Pulmonary artery endothelial cell (primary cell): ENCODE measurements at regions not wholly inside any gene's neighbourhood (a gene's known extent, or its start where the extent isn't known, plus 50 kb on each side); places are given as distances from the start of the nearest gene placed in this dataset.
"Not testable (repeated sequence)": the region's sequence is repeated elsewhere in the genome, so short reads cannot be mapped to it uniquely, and the experiment has no call there.

Experiments used
- DNase-seq: peaks from one replicate; pipeline ENCODE4 v3.0.0-alpha.2; 2011; ENCODE audit warnings: low read depth, low spot score

DNA sequence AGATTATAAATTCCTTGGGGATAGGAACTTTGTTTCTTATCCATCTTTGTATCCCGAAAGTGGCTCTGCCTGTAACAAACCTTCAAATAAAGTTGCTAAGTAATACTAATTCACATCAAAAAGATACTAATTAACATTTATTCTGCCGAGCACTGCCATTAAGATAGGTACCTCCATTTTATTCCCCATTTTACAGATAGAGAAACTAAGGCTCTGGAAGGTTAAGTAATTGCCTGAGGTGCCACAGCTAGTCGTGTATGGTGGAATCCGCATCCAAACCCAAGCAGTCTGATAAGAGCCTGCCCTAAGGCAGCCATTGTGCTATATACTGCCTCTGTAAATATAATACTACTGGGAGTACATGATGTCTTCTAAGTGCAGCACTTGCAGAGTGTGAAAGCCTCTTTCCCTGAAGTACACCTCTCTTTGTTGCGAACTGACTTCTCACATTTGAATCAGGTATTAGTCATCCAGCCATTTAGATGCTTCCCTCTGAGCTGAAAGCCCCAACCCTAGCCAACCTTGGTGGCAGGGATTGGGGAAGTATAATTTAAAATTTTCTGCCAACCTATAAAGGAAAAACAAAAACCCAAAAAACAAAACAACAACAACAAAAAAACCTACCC lies 78.5 kb upstream of the CHD2 start:
- DNase-seq: no peak

DNA sequence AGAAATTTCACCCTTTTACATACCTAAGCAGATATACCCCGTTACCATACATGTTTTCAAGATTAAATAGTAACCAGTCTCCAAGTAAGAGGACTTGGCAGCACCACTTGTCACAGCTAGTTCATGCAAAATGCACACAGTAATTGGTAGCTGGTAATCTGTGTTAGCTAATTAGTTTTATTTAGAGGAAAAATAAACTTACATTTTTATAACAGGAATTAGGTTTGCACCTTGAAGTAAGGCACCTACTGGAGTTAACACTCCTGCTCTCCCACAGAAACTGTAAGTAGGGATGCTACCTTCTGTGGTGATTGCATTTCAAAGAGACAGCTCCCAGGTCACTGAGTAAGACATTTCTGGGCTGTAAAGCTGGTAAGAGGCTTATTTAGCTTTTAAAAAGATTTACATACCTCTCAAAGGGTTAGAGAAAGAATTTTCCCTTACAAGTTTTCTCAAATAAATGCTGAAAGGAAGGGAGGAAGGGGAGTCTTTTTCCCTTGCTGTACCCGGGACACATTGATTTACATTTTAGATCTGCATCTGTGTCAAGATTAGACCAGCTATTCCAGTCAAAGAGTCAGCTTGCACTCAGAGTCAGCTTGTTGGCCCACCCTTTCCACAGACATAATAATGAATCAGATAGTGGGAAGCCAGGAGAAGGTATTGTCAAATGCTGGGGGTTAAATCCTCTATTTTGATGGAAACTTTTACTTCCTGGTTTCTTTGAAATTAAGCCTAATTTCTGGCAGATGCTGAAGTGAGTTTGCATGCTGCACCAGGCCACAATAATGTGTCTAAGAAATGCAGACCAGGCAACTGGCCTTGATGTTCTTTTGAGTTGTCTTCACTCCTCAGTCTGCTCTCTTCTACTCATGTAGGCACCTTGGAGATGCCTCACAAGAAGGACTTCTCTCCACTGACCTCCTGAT lies 77.6 kb upstream of the CHD2 start:
- no peak for DNase-seq

DNA sequence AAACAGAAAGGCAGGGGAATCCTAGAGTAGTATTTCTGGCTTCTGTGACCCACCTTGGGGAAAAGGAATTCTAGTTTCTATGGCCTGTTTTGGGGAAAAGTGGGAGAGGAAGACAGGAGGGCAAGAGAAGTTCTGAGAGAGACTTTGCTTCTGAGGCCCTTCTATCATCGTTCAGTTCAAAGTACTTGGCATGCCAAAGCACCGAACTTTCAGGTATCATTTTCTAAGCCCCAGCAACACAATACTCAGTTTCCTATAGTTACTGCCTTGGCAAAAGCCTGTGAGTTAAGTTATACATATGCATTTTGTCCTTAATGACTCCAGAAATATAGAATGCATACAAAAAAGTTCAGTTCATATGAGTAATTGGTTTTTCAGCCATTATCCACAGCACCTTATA lies 74.1 kb upstream of the CHD2 start:
- no peak for DNase-seq

DNA sequence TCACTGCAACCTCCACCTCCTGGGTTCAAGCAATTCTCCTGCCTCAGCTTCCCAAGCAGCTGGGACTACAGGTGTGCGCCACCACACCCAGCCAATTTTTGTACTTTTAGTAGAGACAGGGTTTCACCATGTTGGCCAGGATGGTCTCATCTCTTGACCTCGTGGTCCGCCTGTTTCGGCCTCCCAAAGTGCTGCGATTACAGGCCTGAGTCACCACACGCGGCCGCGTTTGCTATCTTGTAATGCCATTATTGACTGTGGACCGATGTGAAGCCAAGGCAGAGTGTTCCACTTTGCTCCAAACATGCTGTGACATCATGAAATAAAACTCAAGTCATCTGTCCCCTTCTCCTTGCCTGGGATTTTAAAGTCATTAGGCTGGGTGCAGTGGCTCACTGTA lies 72.1 kb upstream of the CHD2 start:
- DNase-seq: not testable (repeated sequence)

DNA sequence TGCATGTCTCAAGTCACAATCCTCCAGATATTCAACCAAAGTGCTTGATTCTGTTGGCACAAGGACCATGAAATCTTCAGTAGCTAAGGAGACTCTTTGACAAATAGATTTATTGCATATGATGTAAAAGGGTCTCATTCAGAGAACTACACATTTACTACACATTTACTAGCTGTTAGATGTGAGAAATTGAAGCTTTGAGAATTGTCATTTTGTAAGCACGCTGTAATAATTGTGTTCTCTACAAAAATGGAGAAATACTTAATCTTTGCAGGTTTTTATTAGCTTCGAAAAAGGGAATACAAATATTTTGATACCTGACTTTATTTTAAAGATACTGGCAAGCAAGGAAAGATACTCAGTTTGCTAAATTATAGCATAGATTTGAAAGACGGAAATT lies 70.2 kb upstream of the CHD2 start:
- no peak for DNase-seq

DNA sequence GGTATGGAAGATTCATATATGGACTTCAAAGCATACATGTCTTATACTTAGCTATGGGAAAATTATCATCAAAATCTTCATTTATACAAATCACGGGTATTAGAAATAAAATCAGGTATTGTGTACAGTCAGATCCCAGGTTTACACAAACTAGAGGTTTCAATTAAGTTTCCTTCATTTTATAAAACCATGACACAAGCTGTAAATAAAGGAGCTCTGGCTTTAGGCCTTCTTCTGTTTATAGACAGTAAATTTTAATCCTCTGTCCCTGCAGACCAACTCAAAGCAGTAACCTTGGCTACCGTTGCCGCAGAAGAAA lies 68.8 kb upstream of the CHD2 start:
- no peak for DNase-seq

DNA sequence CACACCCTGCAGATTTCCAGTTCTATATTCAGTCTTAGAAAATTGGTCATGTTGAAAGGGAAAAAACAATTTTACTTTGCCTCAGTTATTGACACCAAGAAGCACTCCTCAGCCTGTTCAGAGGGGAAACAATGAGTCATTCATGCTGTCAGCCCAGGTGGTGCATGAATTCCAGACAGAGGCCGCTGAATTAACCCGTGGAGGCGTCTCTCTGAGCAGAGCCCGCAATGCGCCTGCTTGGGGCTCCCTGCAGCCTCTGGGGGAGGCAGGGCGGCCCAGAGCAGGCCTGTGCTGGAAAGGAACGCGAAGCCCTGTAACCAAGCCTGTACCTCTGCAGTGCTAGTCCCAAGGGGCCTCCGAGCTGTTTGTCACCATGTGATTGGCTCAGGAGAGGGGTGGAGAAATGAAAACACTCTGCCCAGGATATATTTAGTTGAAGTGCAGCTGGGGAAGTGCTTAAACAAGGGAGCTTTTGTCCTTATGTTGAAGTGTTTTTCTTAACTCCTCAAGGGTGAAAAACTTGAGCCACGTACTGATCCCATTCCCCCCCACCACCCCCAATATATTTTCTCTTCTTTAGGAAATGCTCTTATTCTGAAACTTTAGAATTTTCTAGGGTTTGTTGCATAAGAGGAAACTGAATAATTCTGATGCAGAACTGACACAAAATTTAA lies 68.3 kb upstream of the CHD2 start:
- peak; percentile 77 for DNase-seq

DNA sequence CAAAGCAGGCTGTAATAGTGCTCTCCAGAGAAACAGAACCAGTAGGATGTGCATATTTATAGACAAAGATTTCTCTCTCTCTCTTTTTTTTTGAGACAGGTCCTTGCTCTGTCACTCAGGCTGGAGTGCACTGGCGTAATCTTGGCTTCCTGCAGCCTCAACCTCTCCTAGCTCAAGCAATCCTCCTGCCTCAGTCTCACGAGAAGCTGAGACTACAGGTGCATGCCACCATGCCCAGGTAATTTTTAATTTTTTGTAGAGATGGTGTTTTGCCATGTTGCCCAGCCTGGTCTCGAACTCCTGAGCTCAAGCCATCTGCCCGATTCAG lies 67.1 kb upstream of the CHD2 start:
- DNase-seq: no peak

DNA sequence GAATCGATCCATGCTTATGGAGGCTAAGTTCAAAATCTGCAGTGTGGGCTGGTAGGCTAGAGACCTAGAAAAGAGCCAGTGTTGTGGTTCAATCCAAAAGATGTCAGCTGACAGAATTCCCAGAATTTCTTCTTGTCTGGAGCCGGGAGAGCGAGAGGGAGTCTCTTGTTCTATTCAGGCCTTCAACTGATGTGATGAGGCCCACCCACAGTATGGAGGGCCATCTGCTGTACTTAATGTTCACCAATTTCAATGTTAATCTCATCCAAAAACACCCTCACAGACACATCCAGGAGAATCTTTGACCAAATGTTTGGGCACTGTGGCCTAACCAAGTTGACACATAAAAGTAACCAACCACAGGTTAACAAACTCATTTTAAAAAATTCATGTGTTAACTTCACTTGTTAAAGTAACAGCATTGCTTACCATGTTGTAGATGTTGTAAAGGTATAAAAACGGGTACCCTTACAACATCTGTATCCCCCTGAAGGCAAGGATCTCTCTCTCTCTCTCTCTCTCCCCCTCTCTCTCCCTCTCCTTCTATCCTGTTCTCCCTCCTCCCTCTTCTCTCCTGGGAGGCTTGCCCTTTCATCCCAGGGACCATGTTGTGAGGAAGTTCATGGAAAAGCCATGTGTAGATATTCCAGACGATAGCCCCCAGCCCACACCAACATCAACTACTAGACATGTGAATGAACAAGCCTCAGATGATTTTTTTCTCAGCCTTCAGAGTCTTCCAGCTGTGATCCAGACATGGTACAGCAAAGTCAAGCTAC lies 66.4 kb upstream of the CHD2 start:
- no peak for DNase-seq

DNA sequence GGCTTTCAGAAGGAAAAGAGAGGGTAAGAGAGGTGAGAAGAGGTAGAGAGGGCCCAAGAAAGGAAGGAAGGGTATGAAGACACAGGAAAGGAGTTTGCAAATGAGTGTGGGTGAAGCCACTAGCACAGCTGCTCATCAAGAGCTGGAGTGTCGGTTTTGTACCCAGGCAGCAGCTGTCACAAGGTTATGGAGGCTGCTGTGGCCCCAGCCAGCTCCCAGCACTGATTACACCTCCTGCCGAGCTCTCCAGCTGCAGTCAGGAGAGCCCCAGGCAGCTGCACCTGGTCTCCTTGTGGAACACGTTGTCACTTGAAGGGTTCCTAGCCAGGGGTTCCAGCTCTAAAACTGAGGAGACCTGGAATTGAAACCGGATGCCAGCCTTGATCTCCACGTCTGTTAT lies 60.4 kb upstream of the CHD2 start:
- DNase-seq: no peak

DNA sequence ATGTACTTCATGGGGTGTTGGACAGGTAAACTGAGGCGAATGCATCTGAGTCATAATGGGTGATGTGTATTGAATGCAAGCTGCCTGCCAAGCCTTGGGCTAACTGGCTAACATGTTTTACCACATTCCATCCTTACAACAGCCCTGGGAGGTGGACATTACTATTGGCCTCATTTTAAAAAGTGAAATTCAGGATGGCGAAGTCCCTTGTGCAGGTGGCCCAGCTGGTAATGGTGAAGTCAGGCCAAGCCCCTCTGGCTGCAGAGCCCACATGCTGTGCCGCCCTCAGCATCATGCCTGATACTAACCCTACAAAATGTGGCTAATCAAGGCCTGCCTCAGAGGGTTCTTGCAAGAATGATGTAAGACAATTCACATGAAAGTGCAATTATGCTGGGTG lies 60.0 kb upstream of the CHD2 start:
- no peak for DNase-seq

DNA sequence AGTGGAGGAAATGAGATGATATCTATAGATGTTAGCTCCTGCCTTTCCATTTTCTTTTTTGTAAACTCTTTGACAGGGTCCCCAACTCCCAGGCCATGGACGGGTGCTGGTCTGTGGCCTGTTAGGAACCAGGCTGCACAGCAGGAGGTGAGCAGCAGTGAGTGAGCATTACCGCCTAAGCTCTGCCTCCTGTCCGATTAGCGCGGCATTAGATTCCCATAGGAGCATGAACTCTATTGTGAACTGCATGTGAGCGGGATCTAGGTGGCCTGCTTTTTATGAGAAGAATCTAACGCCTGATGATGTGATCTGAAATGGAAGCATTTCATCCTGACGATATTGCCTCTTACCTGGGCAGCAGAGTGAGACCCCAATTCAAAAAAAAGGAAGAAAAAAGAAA lies 56.8 kb upstream of the CHD2 start:
- DNase-seq: no peak

DNA sequence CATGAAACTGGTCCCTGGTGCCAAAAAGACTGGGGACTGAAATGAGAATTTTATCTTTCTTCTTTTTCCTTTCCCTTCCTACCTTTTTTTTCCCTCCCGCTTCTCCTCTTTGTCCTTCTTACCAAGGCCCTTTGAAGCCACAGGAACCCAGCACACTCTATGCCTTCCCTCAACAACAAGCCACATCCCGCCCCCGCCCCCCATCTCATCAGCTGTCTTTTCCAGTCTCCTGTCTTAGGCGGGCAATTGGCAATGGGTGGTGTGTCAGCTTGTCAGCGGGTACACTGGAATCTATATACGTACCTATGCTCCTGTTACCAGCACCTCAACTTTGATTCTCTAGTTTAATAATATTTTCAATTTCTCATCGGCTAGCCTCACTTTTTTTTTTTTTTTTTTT lies 56.3 kb upstream of the CHD2 start:
- DNase-seq: no peak

DNA sequence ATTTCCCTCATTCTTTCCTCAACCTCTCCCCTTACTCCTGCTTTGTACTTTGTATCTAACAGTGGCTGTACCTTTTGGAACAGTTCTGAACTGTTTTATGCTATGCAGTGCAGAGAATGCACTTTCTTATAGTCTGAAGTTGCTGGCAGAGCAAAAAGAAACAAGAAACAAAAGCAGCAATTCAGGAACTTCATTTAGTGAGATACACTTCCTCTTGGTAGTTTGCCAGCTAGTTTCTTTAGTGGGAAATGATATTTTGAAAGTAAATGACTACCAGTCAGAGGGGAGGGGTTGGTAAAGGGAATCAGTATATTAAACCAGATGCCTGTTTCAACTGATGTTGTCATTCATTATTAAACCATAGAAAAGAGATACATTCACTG lies 55.0 kb upstream of the CHD2 start:
- DNase-seq: peak; percentile 30

DNA sequence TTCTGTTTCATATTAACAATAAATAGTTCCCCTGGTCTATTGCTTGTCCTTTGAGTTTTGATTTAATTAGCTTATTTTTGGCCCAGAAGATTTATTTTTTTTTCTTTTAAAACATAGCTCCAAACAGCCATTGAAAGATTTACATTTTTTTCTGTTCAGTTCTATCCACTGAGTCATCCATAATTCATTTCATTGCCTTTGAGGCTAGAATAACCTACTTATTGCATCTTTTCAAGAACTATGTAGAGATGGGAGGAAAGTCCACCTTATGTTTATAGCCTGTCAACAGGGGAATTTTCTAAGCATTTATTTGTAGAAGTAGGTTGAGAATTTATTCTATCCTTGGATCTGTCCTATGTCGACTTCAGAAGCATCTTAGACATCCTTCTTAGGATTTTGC lies 53.4 kb upstream of the CHD2 start:
- no peak for DNase-seq

DNA sequence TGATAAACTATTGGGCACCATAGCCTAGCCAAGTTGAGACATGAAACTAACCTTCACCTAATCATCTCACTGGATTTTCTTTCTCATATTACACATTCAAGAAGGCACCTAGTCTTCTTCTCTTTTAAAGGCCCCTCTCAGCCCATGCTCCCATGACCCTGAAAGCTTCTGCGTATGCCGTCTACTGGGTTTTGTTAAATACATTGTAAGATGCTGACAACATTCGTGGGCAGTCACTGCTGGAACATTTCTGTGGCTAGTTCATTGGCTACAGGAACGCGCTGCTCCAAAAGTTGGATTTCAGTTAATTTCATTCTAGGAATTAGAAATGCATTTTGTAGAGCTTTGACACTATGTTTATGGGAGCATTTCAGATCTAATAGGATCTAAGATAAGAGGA lies 52.3 kb upstream of the CHD2 start:
- no peak for DNase-seq

DNA sequence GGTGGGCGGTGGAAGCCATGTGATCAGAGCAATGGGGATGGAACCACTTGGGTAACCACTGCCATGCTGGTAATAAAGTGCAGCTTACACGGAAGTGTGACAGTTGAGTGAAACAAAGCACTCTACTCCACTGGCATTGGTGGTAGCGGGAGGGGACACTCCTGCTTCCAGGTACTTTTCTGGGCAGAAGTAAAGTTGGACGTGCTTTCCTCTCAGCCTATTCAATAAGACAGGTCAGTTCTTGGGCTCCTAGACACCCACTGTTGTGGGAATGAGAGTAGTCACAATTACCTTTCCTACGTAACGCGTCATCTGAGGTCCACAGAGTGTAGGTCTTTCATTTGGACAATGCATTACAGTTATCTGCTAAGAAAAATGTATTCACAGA lies 51.7 kb upstream of the CHD2 start:
- DNase-seq: no peak

DNA sequence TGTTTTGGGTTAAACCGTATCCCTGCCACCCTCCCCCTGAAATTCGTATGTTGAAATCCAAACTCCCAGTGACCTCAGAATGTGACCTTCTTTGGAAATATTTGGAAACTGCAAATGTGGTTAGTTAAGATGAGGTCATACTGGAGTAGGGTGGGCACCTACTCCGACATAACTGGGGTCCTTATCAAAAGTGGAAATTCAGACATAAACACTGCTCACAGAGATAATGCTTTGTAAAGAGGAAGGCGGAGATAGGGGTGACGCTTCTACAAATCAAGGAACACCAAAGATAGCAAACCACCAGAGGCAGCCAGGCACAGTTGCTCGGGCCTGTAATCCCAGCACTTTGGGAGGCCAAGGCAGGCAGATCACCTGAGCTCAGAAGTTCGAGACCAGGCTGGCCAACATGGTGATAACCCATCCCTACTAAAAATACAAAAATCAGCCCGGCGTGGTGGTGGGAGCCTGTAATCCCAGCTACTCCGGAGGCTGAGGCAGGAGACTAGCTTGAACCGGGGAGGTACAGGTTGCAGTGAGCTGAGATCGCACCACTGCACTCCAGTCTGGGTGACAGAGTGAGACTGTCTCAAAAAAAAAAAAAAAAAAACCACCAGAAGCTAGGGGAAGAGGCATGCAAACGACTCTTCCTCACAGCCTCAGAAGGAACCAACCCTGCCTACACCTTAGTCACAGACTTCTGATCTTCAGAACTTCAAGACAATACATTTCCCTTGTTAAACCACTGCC lies 51.1 kb upstream of the CHD2 start:
- no peak for DNase-seq

DNA sequence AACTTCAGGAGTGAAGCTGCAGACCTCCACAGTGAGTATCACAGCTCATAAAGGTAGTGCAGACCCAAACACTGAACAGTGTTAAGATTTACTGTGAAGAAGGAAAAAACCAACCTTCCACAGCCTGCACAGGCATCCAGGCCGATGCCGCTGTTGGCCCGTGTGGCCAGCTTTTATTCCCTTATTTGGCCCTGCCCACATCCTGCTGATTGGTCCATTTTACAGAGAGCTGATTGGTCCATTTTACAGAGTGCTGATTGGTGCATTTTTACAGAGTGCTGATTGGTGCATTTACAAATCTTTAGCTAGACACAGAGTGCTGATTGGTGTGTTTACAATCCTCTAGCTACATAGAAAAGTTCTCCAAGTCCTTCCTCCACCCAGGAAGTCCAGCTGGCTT lies 49.9 kb upstream of the CHD2 start:
- DNase-seq: not testable (repeated sequence)
